ENCODE measurements at regions not wholly inside any gene's neighbourhood (a gene's known extent, or its start where the extent isn't known, plus 50 kb on each side); places are given as distances from the start of the nearest gene placed in this dataset.

DNA sequence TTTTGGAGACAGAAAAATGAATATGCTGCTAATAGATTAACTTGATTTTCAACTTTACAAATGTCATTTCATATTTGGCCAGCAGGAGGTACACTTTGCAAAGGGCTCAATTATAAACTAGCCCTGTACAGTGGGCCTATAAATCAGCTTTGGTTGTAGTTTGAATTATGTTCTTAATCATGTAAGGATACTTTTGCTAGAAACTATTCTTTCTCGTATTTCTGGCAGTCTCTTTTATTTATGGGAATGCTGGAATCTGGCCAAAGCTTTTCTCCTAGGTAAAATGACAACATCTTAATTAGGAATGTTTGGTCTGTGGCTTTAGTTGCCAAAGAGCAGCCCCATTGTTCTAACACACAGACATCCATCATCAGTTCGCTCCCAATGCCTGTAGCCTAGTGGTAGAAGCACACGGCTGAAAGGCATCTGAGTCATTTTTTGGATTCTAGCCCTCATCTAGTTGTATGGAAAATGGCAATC lies 1322.3 kb upstream of the SEL1L start:
- no peaks in the 10 kb centered on the region for H3K36me3 ChIP-seq
- DNase-seq, result peak; percentile 21 to 47
- H3K4me1 ChIP-seq, result no peaks in the 10 kb centered on the region
- H3K9me3 ChIP-seq (replicated peaks), result no peaks in the 10 kb centered on the region
- no peak overlapping the region for H3K4me3 ChIP-seq
- H3K27me3 ChIP-seq, result no peaks in the 10 kb centered on the region
- H3K27ac ChIP-seq, result no peak overlapping the region

DNA sequence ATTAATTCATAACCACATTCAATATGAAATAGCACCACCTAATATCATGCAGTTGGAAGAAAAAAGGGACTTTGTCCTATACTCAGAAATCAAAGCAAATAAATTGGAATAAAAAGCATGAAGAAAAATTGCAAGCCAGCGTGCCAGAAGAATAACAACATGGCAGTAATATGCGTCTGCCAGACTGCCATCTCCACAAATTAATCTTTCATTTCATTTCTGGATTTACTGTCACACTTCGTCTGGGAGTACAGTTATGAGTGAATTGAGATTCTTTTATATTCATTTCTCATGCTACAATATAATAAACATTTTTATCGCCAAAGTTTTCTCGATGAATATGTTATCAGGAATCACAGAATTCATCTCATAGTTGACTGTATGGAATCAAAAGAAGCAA lies 1327.7 kb upstream of the SEL1L start:
- H3K27ac ChIP-seq, result no peak overlapping the region
- H3K36me3 ChIP-seq, result no peaks in the 10 kb centered on the region
- H3K27me3 ChIP-seq, result no peaks in the 10 kb centered on the region
- DNase-seq, result no peak
- H3K4me3 ChIP-seq, result no peak overlapping the region
- no peaks in the 10 kb centered on the region for H3K4me1 ChIP-seq
- no peaks in the 10 kb centered on the region for H3K9me3 ChIP-seq (replicated peaks)

DNA sequence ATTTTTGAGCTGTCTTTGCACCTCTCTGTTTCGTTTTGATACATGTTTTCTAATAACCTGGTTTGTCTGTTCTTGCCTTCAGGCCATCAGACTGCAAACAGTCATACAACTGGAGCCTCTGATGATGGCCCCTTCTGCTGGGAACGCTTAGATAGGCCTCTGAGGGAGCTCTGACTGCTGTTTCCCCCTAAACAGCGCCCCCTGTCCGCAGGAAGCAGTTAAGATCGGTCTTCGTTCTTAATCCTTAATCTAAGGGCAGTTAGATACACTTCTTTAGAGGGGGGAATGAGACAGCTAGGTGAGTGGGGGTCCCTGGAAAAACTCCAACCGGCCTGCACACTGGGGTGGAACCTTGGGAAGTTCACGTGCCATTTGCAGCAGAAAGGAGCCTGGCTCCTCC lies 1338.8 kb upstream of the SEL1L start:
- H3K27me3 ChIP-seq, result no peaks in the 10 kb centered on the region
- peak; percentile 27 to 41 for DNase-seq
- H3K36me3 ChIP-seq, result no peaks in the 10 kb centered on the region
- H3K9me3 ChIP-seq (replicated peaks), result no peaks in the 10 kb centered on the region
- H3K27ac ChIP-seq, result no peak overlapping the region
- no peaks in the 10 kb centered on the region for H3K4me1 ChIP-seq
- no peak overlapping the region for H3K4me3 ChIP-seq

DNA sequence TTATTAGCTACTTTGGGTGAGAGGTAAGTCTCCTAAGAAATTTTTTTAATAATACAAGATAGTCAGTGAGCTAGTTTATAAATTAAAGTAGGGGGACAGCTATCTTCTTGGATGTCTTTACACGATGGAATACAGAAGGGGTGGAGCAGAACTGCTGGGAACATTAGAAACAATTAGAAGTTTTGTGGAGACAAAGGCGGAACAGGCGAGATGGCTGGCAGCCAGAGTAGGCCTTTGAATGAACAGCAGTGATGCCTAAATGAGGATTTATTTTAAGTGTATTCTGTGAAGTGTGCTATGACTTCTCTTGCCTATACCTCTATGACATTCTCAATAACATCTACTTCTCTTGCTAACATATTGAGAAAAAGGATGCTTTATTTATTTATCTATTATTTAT lies 1345.3 kb upstream of the SEL1L start:
- no peak for DNase-seq
- H3K27ac ChIP-seq, result no peak overlapping the region
- H3K9me3 ChIP-seq (replicated peaks), result no peaks in the 10 kb centered on the region
- H3K4me3 ChIP-seq, result no peak overlapping the region
- H3K36me3 ChIP-seq, result no peaks in the 10 kb centered on the region
- no peaks in the 10 kb centered on the region for H3K27me3 ChIP-seq
- H3K4me1 ChIP-seq, result no peaks in the 10 kb centered on the region

DNA sequence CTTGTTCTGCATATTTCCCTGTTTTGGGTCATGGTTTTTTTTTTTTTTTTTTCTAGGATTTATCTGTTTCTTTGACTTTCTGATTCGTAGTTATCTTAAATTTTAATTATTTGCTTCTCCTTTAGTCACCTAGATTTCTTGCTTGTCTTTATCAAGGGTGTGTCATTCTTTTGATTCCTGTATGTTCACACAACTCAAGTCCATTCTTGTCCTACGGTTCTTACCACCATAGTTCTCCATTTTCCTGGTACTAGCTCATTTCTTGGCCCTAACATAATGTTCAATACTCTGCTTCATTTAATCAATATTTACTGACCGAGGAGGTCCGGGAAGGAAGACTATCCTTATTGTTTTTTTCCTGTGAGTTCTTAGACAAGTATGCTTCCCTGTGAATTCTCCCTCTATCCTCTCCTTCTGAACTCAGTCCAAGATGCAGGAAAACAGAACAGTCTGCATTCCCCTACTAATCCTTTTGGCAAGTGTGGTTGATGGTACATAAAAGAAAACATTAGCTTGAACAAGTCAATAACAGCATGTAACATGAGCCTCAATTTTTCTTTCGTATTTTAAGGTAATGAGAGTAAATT lies 1346.4 kb upstream of the SEL1L start:
- no peak overlapping the region for H3K27ac ChIP-seq
- H3K4me3 ChIP-seq, result no peak overlapping the region
- no peaks in the 10 kb centered on the region for H3K27me3 ChIP-seq
- H3K4me1 ChIP-seq, result no peaks in the 10 kb centered on the region
- peak in 1 of 2 experiments; percentile 9 for DNase-seq
- H3K9me3 ChIP-seq (replicated peaks), result no peaks in the 10 kb centered on the region
- no peaks in the 10 kb centered on the region for H3K36me3 ChIP-seq

DNA sequence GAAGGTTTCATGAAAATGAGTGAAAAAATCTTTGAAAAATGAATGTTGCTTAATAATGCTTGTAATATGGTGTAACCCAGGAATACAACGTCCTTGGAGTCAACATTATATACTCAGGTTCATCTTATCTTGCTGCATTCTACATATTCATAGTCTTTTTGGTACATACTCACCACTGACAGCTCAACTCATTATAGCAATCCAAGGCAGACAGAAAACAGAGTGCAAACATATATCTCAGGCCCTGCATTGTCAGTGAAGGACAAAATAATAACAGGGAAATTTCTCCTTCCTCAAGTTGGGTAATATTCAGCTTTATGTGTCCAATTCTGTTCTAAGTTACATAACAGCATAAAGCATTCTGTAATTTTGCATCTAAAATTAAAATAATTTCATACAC lies 1353.0 kb upstream of the SEL1L start:
- DNase-seq, result no peak
- no peak overlapping the region for H3K27ac ChIP-seq
- H3K27me3 ChIP-seq, result no peaks in the 10 kb centered on the region
- no peaks in the 10 kb centered on the region for H3K9me3 ChIP-seq (replicated peaks)
- no peak overlapping the region for H3K4me3 ChIP-seq
- H3K36me3 ChIP-seq, result no peaks in the 10 kb centered on the region
- no peaks in the 10 kb centered on the region for H3K4me1 ChIP-seq

DNA sequence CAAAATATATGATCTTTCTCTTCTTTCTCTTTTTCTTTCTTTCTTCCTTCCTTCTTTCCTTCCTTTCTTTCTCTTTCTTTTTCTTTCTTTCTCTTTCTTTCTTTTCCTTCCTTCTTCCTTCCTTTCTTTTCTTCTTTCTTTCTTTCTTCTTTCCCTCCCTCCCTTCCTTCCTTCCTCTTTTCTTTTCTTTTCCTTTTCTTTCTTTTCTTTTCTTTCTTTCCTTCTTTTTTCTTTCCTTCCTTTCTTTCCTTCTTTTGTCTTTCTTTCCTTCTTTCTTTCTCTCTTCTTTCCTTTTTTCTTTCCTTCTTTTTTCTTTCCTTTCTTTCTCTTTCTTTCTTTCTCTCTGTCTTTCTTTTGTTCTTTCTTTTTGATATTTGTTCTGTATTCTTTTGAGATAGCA lies 1356.0 kb upstream of the SEL1L start:
- no peaks in the 10 kb centered on the region for H3K4me1 ChIP-seq
- H3K9me3 ChIP-seq (replicated peaks), result no peaks in the 10 kb centered on the region
- no peak overlapping the region for H3K4me3 ChIP-seq
- H3K27me3 ChIP-seq, result no peaks in the 10 kb centered on the region
- H3K27ac ChIP-seq, result no peak overlapping the region
- no peaks in the 10 kb centered on the region for H3K36me3 ChIP-seq
- DNase-seq, result no peak

DNA sequence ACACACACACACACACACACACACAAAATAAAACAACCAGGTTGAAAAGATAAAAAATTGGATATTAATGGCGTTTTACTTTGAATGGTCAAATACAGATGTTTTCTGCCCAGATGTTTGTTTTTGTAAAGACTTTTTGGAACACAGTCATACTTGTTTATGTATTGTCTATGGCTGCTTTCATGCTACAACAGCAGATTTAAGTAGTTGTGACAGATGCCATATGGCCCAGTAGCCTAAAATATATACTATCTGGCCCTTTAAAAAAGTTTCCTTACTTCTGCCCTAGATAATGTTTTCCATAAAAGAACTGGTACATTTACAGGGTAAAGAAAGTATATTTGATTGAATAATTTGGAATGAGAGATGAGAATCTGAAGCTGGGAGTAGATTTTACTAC lies 1362.8 kb upstream of the SEL1L start:
- Histone ChIP-seq H3K36me3 (no peaks in the 10 kb centered on the region), H3K27ac (no peak overlapping the region), H3K9me3 (replicated peaks) (no peaks in the 10 kb centered on the region), H3K27me3 (no peaks in the 10 kb centered on the region), H3K4me1 (no peaks in the 10 kb centered on the region), H3K4me3 (no peak overlapping the region)
- no peak for DNase-seq

DNA sequence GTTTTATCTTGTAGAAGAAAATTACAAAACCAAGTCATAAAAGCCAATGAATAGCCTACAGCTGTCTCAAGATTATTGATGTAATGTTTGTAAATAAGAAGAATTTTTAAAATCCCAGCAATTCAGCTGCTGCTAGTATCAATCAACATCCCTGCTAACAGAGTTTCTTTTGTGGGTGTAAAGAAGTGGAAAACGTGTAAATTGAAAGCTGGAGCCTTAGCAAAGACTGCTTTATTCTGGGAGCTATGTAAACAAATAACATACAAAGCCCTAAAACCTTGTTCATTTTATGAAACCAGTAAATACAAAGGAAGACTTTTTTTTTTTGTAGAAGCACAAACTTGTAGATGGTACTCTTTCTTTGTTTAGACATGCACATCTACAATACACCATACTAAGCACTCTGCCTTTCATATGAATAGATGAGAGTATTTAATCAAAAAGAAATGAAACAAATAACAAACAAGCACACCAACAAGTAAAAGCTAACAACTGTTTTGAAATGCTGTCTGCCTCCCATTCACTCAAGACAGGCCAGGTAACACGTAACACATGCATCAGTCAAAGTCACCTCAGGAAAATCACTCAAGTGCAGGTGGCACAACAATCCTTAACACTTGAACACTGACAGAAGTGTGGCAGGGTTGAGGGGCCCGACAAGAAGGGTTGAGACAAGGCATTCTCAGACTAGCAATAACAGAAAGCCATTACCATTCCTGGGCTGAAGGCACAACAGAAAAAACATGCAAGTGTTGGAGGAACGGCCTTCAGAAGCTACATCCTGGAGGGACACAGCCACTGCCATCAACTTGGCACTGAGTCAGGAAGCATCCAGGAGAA lies 1364.0 kb upstream of the SEL1L start:
- Histone ChIP-seq H3K4me1 (no peaks in the 10 kb centered on the region), H3K9me3 (replicated peaks) (no peaks in the 10 kb centered on the region), H3K27ac (no peak overlapping the region), H3K27me3 (no peaks in the 10 kb centered on the region), H3K36me3 (no peaks in the 10 kb centered on the region), H3K4me3 (no peak overlapping the region)
- DNase-seq, result peak in 1 of 2 experiments; percentile 1

DNA sequence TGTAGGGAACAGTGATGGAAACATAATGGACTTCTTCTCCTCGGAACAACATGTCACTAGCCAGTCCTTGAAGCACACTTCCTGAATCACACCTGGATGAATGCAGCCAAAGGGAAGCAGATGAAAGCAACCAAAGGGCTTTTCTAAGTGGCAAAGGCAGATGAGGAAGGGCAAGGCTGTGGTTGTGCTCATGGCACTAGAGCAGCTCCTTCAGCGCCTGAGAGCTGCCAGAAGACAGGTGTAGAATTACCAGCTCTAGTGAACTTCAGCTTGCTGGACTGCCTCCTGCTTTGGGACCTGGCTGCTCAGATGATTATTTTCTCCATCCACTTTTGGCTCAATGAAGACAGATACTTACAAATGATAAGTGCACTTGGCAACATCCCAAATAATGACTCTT lies 1372.1 kb upstream of the SEL1L start:
- Histone ChIP-seq H3K27me3 (no peaks in the 10 kb centered on the region), H3K4me3 (no peak overlapping the region), H3K36me3 (no peaks in the 10 kb centered on the region), H3K4me1 (no peaks in the 10 kb centered on the region), H3K27ac (no peak overlapping the region), H3K9me3 (replicated peaks) (no peaks in the 10 kb centered on the region)
- peak in 1 of 2 experiments; percentile 0 for DNase-seq

DNA sequence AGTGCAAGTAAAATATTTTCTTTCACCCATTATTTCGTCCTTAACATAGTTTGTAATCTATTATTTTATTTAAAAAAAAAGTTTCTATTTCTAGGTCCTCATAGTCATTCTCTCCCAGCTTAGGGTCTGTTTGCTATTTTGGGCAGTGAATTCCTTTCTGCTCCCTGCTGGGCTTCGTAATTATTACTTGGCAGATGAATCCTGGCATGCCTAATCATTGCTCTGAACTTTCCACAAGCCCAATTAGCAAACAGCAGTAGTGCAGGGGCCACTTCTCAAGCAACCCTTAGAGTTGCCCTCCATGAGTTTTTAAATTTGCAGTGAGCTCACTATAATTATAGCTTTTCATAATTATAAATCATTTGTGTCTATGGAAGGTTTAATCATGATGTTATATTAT lies 1378.3 kb upstream of the SEL1L start:
- Histone ChIP-seq H3K27me3 (no peaks in the 10 kb centered on the region), H3K27ac (no peak overlapping the region), H3K36me3 (no peaks in the 10 kb centered on the region), H3K4me1 (no peaks in the 10 kb centered on the region), H3K9me3 (replicated peaks) (no peaks in the 10 kb centered on the region), H3K4me3 (no peak overlapping the region)
- no peak for DNase-seq

DNA sequence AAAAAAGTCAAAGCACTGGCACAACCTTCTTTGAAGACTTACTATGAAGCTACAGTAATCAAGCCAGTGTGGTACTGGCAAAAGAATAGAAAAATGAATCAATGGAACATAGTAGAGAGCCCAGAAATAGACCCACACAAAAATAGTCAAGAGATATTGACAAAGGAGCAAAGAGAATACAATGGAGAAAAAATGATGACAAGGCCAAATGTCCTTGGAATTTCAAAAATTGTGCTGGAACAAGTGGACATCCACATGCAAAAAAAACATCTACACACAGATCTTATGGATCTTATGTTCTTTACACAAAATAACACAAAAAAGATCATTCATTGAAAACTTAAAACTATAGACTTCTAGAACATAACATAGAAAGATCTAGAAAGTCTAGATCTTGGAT lies 1379.7 kb upstream of the SEL1L start:
- no peaks in the 10 kb centered on the region for H3K4me1 ChIP-seq
- no peaks in the 10 kb centered on the region for H3K27me3 ChIP-seq
- no peaks in the 10 kb centered on the region for H3K9me3 ChIP-seq (replicated peaks)
- H3K4me3 ChIP-seq, result no peak overlapping the region
- no peak for DNase-seq
- no peaks in the 10 kb centered on the region for H3K36me3 ChIP-seq
- H3K27ac ChIP-seq, result no peak overlapping the region

DNA sequence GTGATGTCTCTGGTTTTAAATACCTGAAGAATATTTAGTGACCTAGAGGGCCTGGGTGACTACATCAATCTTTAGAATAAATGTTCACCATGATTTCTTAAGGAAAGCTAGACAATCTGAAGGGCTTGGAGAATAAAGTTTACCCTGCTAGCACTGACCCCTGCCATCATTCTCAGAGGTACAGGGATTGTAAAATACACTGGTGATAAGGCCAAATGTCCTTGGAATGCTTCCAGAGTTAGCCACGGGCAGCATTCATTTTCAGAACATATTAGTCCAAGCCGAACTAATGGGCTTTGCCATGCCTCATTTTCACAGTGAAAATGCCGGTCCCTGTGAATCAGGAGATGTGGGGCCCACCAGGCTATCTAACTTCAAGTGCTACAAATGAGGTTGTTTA lies 1381.7 kb upstream of the SEL1L start:
- DNase-seq, result no peak
- no peaks in the 10 kb centered on the region for H3K9me3 ChIP-seq (replicated peaks)
- H3K27me3 ChIP-seq, result no peaks in the 10 kb centered on the region
- H3K27ac ChIP-seq, result no peak overlapping the region
- no peak overlapping the region for H3K4me3 ChIP-seq
- no peaks in the 10 kb centered on the region for H3K4me1 ChIP-seq
- H3K36me3 ChIP-seq, result no peaks in the 10 kb centered on the region

DNA sequence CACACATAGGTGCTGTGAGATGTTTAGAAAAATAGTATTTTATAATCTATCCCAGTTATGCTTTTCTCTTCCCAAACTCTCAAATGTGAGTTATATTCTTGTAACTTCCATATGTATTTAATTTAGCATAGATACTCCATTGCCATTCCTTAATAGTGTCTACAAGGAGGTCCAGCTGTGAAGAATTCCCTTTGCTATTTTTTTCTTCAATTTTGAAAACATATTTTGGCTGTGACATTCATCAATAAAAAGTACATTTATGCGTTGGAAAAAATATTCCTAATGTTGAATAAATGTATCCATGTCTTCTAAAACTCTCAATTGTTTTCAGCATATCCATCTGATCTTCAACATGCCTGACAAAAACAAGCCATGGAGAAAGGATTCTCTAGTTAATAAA lies 1402.0 kb upstream of the SEL1L start:
- no peaks in the 10 kb centered on the region for H3K27me3 ChIP-seq
- no peak for DNase-seq
- H3K4me3 ChIP-seq, result no peak overlapping the region
- H3K27ac ChIP-seq, result no peak overlapping the region
- H3K4me1 ChIP-seq, result no peaks in the 10 kb centered on the region
- no peaks in the 10 kb centered on the region for H3K36me3 ChIP-seq
- H3K9me3 ChIP-seq (replicated peaks), result no peaks in the 10 kb centered on the region

DNA sequence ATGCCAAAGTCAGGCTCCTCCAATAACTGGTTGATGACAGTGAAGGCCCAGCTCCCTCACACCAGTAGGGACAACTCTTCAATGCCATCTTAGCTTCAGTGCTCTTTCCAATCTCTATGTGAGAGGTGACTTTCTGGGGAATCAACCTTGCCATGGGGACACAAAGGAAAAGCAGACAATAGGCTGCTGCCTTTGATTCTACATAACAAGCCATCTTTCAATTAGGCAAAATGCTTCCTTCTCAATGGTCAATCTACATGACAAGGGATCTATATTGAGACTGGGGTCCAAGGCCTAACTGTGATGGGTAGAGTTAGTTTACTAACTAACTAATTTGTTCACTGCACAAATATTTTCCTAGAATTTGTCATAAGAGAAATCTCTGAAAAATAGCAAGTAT lies 1417.5 kb upstream of the SEL1L start:
- Histone ChIP-seq H3K4me3 (no peak overlapping the region), H3K4me1 (no peaks in the 10 kb centered on the region), H3K9me3 (replicated peaks) (no peaks in the 10 kb centered on the region), H3K27ac (no peak overlapping the region), H3K27me3 (no peaks in the 10 kb centered on the region), H3K36me3 (no peaks in the 10 kb centered on the region)
- DNase-seq, result no peak

DNA sequence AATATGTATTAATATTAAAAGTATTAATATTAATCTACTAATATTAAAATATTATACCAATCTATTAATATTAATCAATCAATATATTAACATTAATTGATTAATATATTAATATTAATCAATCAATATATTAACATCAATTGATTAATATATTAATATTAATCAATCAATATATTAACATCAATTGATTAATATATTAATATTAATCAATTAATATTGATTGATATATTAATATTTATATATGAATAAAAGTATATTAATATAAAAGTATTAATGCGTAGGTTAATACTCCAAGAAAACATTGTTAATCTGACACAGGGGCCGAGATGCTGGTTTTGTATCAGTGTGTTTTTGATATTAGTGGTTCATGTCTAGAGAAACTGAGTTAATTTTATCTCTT lies 1430.1 kb upstream of the SEL1L start:
- no peaks in the 10 kb centered on the region for H3K4me1 ChIP-seq
- H3K36me3 ChIP-seq, result no peaks in the 10 kb centered on the region
- no peak for DNase-seq
- H3K4me3 ChIP-seq, result no peak overlapping the region
- no peaks in the 10 kb centered on the region for H3K9me3 ChIP-seq (replicated peaks)
- no peak overlapping the region for H3K27ac ChIP-seq
- no peaks in the 10 kb centered on the region for H3K27me3 ChIP-seq
